ENCODE measurements at regions not wholly inside any gene's neighbourhood (a gene's known extent, or its start where the extent isn't known, plus 50 kb on each side); places are given as distances from the start of the nearest gene placed in this dataset.

GRCh38 chr6:165751486-165751885 lies 88.4 kb upstream of the PDE10A start:
- TF ChIP-seq, protein P1, sequence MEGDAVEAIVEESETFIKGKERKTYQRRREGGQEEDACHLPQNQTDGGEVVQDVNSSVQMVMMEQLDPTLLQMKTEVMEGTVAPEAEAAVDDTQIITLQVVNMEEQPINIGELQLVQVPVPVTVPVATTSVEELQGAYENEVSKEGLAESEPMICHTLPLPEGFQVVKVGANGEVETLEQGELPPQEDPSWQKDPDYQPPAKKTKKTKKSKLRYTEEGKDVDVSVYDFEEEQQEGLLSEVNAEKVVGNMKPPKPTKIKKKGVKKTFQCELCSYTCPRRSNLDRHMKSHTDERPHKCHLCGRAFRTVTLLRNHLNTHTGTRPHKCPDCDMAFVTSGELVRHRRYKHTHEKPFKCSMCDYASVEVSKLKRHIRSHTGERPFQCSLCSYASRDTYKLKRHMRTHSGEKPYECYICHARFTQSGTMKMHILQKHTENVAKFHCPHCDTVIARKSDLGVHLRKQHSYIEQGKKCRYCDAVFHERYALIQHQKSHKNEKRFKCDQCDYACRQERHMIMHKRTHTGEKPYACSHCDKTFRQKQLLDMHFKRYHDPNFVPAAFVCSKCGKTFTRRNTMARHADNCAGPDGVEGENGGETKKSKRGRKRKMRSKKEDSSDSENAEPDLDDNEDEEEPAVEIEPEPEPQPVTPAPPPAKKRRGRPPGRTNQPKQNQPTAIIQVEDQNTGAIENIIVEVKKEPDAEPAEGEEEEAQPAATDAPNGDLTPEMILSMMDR (IDR thresholded peaks at IDR 0.05): no peak
- no peak for TF ChIP-seq POLR2A (IDR thresholded peaks at IDR 0.05)
